Endodermal cell (in vitro differentiated cells): ENCODE measurements at regions not wholly inside any gene's neighbourhood (a gene's known extent, or its start where the extent isn't known, plus 50 kb on each side); places are given as distances from the start of the nearest gene placed in this dataset.

Experiments
- DNase-seq: peaks from one replicate; pipeline ENCODE4 v3.0.0-alpha.2; 2017
- H3K27ac ChIP-seq: 2 replicates; pipeline ENCODE4 v1.5.1; 2013; ENCODE audit warnings: mild to moderate bottlenecking, low read depth, low read length, moderate library complexity
- H3K27me3 ChIP-seq: 2 replicates; pipeline ENCODE4 v1.6.1; 2013; ENCODE audit warnings: mild to moderate bottlenecking, low read length, moderate library complexity; ENCODE audit not compliant: insufficient read depth, control insufficient read depth, poor library complexity, severe bottlenecking
- H3K36me3 ChIP-seq: 2 replicates; pipeline ENCODE4 v1.7.0; 2013; ENCODE audit warnings: mild to moderate bottlenecking, low read length, moderate library complexity; ENCODE audit not compliant: control insufficient read depth, insufficient read depth
- H3K4me1 ChIP-seq: one replicate; pipeline ENCODE4 v1.7.0; 2013; ENCODE audit warnings: low read length; ENCODE audit not compliant: control insufficient read depth, insufficient read depth
- H3K4me3 ChIP-seq: 2 replicates; pipeline ENCODE4 v1.5.1; 2013; ENCODE audit warnings: mild to moderate bottlenecking, low read length, moderate library complexity
- H3K9ac ChIP-seq: 2 replicates; pipeline ENCODE4 v1.6.1; 2013; ENCODE audit warnings: mild to moderate bottlenecking, low read length, moderate library complexity; ENCODE audit not compliant: poor library complexity, severe bottlenecking; ENCODE audit errors: extremely low read depth
- H3K9me3 ChIP-seq: 2 replicates; pipeline ENCODE4 v1.6.1; 2013; ENCODE audit warnings: mild to moderate bottlenecking, low read length, moderate library complexity; ENCODE audit not compliant: control insufficient read depth
- H3K27ac Mint-ChIP-seq: 2 replicates; pipeline ENCODE4 v1.8.0; 2020; ENCODE audit warnings: mixed read lengths
- H3K27me3 Mint-ChIP-seq: 2 replicates; pipeline ENCODE4 v1.8.0; 2021; ENCODE audit warnings: mild to moderate bottlenecking, mixed read lengths; ENCODE audit not compliant: insufficient read depth
- H3K36me3 Mint-ChIP-seq: 2 replicates; pipeline ENCODE4 v1.8.0; 2020; ENCODE audit warnings: low read depth, mixed read lengths
- H3K4me1 Mint-ChIP-seq: 2 replicates; pipeline ENCODE4 v1.8.0; 2020; ENCODE audit warnings: mixed read lengths
- H3K4me3 Mint-ChIP-seq: 2 replicates; pipeline ENCODE4 v1.8.0; 2020; ENCODE audit warnings: mild to moderate bottlenecking, moderate library complexity, mixed read lengths
- H3K9me3 Mint-ChIP-seq: 2 replicates; pipeline ENCODE4 v1.8.0; 2020; ENCODE audit warnings: mild to moderate bottlenecking, mixed read lengths
- CTCF ChIP-seq: fragments of 200-600 bp; sonication (generic); conservative IDR thresholded peaks from 2 replicates; pipeline ENCODE4 v1.5.0; 2021; ENCODE audit warnings: antibody characterized with exemption, mild to moderate bottlenecking
- WGBS, 2 experiments: methylation state at CpG; one replicate each; pipeline versions ENCODE4 v1.1.5 to v1.1.7; 2013; ENCODE audit warnings: missing lambda C conversion rate in 2 of 2, mixed read lengths in 1 of 2; ENCODE audit not compliant: insufficient coverage in 1 of 2, insufficient read length in 1 of 2; 5-methylcytosine and 5-hydroxymethylcytosine counted together

GRCh38 chr11:45090607-45091006 lies 55.8 kb upstream of the PRDM11 start:
- no peaks in the 10 kb centered on the region for H3K9me3 ChIP-seq
- H3K9me3 Mint-ChIP-seq, result no peaks in the 10 kb centered on the region
- no peak for TF ChIP-seq CTCF
- no peak overlapping the region for H3K27ac Mint-ChIP-seq
- DNase-seq, result no peak
- no peaks in the 10 kb centered on the region for H3K36me3 Mint-ChIP-seq
- H3K4me3 Mint-ChIP-seq, result no peak overlapping the region
- peaks cover under 1% of the 10 kb centered on the region for H3K27me3 ChIP-seq
- no peak overlapping the region for H3K9ac ChIP-seq
- H3K36me3 ChIP-seq, result no peaks in the 10 kb centered on the region
- H3K4me3 ChIP-seq, result no peak overlapping the region
- no peak overlapping the region for H3K27ac ChIP-seq
- H3K4me1 ChIP-seq, result no peaks in the 10 kb centered on the region
- peaks cover 7% of the 10 kb centered on the region for H3K27me3 Mint-ChIP-seq
- 80 to 90% methylated on average over 3 of the region's 3 CpGs for WGBS, 2 experiments
- peaks cover 11% of the 10 kb centered on the region for H3K4me1 Mint-ChIP-seq

- WGBS, 2 experiments, result 36 to 40% methylated on average over 5 to 11 of the region's 11 CpGs
- Mint-ChIP-seq H3K4me1 (peaks cover 7% of the 10 kb centered on the region), H3K36me3 (no peaks in the 10 kb centered on the region), H3K9me3 (no peaks in the 10 kb centered on the region), H3K4me3 (no peak overlapping the region), H3K27me3 (peaks cover 7% of the 10 kb centered on the region), H3K27ac (peak overlapping the region; percentile 48)
- no peak for TF ChIP-seq CTCF
- H3K9me3 ChIP-seq, result no peaks in the 10 kb centered on the region
- no peak overlapping the region for H3K9ac ChIP-seq
- H3K27ac ChIP-seq, result no peak overlapping the region
- H3K4me1 ChIP-seq, result no peaks in the 10 kb centered on the region
- peaks cover 12% of the 10 kb centered on the region for H3K27me3 ChIP-seq
- H3K4me3 ChIP-seq, result no peak overlapping the region
- peak; percentile 90 for DNase-seq
- H3K36me3 ChIP-seq, result no peaks in the 10 kb centered on the region
Measured at GRCh38 chr11:45091563-45092403, 54.7 kb upstream of the PRDM11 start.

GRCh38 chr11:45092404-45092785 lies 54.0 kb upstream of the PRDM11 start:
- Histone ChIP-seq H3K27ac (no peak overlapping the region), H3K9ac (no peak overlapping the region), H3K9me3 (no peaks in the 10 kb centered on the region), H3K4me3 (no peak overlapping the region), H3K36me3 (no peaks in the 10 kb centered on the region), H3K4me1 (no peaks in the 10 kb centered on the region), H3K27me3 (peaks cover 16% of the 10 kb centered on the region)
- Mint-ChIP-seq H3K4me1 (peaks cover 7% of the 10 kb centered on the region), H3K36me3 (no peaks in the 10 kb centered on the region), H3K27me3 (peaks cover 9% of the 10 kb centered on the region), H3K9me3 (no peaks in the 10 kb centered on the region), H3K4me3 (no peak overlapping the region), H3K27ac (peak overlapping the region; percentile 48)
- WGBS, 2 experiments, result 86 to 87% methylated on average over 4 of the region's 5 CpGs
- no peak for DNase-seq
- TF ChIP-seq CTCF, result no peak
